D721Med (cell line): ENCODE measurements at regions not wholly inside any gene's neighbourhood (a gene's known extent, or its start where the extent isn't known, plus 50 kb on each side); places are given as distances from the start of the nearest gene placed in this dataset.

Experiments
- DNase-seq: peaks from one replicate; pipeline ENCODE4 v3.0.0; 2011; ENCODE audit warnings: low spot score; ENCODE audit not compliant: insufficient read length
- FAIRE-seq: peaks from 2 replicates; lab custom pipeline; 2011; peaks lifted over from hg19 to GRCh38; lab: Jason Lieb, UNC
- TF ChIP-seq, protein P1 (sequence below): IDR thresholded peaks from 2 replicates; pipeline ENCODE4 v1.5.1; 2012; ENCODE audit warnings: mild to moderate bottlenecking, control low read depth; ENCODE audit not compliant: insufficient read depth; ENCODE audit errors: missing control alignments

DNA sequence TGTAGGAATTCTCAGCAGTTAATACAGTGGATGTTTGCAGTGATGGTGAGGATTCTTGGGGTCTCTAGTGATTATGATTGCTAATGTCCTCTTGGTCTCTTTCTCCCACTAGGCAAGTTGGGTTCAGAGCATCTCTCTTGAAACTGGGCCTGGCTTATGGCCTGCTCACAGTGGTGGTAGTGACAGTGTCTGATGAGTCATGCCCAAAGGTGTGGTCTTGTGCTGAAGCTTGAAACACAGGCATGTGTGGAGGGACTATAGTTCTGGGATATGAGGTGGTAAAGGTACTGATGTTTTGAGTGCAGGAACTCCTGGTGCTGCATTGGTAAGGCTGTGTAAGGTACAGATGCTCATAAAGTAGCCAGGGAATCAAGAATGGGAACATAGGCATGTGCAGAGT, 231.1 kb downstream of the FAM170A start:
- TF ChIP-seq, protein P1, sequence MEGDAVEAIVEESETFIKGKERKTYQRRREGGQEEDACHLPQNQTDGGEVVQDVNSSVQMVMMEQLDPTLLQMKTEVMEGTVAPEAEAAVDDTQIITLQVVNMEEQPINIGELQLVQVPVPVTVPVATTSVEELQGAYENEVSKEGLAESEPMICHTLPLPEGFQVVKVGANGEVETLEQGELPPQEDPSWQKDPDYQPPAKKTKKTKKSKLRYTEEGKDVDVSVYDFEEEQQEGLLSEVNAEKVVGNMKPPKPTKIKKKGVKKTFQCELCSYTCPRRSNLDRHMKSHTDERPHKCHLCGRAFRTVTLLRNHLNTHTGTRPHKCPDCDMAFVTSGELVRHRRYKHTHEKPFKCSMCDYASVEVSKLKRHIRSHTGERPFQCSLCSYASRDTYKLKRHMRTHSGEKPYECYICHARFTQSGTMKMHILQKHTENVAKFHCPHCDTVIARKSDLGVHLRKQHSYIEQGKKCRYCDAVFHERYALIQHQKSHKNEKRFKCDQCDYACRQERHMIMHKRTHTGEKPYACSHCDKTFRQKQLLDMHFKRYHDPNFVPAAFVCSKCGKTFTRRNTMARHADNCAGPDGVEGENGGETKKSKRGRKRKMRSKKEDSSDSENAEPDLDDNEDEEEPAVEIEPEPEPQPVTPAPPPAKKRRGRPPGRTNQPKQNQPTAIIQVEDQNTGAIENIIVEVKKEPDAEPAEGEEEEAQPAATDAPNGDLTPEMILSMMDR = no peak
- no peak for FAIRE-seq
- DNase-seq = no peak

DNA sequence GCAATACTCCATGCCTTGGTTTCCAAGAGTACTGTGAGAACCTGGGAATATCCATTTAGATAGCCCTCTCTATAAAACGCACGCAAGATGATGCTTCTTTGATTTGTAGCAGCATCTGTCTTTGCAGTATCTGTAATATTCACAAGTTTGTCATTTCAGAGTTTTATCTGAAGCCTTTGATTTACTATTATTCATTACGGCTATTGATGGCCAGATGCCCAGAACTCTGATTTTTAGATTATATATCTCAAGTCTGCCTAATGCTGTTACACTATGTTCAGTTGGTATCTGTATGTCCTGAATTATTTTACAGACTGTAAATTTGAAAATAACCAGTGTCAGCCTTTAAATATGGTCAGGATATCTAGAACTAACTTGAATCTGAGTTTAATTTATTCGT, 233.3 kb downstream of the FAM170A start:
- TF ChIP-seq, protein P1 = no peak
- DNase-seq = no peak
- FAIRE-seq = no peak

DNA sequence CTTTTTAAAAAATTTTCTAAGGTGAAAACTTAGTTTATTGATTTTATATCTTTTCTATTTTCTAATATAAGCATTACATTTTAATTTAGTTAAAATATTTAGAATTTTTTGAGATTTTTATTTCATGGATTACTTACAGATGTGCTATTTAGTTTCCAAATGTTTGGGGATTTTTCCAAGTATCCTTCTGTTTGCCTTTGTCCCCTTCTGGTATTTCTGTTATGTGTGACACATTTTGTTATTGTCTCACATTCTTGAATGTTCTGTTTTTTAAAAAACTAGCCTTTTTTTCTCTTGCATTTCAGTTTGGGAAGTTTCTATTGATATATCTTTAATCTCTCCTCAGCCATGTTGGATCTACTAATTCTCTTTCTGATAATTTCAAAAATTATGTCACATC, 234.9 kb downstream of the FAM170A start:
- TF ChIP-seq, protein P1 = no peak
- DNase-seq = no peak
- no peak for FAIRE-seq

DNA sequence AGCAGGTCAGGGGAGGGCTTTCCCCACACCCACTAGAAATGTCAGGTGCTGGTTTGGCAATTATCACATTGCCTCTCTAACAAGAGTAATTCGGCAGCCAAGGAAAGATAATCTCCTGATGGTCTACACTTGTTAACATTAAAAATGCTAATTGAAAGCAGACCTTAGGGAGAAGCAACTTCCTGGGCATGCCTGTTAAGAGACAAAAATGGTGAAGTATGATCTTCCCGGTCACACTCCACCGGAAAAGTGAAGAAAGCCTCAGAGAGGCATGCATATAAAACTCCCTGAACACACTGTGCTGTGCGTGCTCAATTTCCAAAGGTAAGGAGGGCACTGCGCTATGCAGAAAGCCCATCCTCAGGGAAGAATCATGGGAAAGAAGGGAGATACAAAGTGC, 244.3 kb downstream of the FAM170A start:
- TF ChIP-seq, protein P1 = no peak
- DNase-seq = no peak
- FAIRE-seq = no peak

DNA sequence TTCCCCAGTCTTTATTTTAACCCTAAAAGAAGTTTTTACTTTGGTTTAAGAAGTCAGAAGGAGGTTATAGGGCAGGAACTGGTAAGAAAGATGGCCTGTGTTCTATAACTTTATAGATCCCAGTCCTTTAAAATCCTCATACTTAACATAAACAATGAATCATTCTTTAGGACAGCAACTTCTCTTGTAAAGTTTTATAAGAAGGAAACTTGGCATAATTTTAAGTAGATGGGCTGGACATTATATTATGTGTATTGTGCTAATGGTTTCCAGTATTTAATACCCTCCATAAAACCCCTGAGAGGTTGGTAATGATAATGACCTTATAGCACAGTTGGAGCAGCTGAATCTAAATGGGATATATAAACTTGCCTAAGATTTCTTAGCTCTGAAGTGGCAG, 247.2 kb downstream of the FAM170A start:
- TF ChIP-seq, protein P1 = no peak
- FAIRE-seq = no peak
- no peak for DNase-seq

DNA sequence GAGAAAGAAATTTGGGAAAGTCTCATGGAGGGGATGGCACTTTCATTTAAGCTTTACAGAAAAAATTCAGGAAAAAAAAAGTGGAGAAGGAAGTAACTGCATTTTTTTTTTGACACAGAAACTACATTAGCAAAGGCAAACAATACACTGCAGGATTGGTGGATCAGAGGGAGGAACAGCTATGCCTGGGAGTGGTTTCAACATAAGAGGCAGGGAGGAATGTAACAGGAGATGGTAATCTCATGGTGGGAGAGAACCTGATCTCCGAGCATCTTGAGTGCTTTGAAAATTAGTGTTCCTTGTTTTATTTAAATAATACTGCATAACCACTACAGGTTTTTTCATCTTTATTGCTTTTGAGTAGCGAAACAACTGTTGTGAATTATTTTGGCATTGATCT, 249.4 kb downstream of the FAM170A start:
- no peak for DNase-seq
- FAIRE-seq = no peak
- TF ChIP-seq, protein P1 = no peak

DNA sequence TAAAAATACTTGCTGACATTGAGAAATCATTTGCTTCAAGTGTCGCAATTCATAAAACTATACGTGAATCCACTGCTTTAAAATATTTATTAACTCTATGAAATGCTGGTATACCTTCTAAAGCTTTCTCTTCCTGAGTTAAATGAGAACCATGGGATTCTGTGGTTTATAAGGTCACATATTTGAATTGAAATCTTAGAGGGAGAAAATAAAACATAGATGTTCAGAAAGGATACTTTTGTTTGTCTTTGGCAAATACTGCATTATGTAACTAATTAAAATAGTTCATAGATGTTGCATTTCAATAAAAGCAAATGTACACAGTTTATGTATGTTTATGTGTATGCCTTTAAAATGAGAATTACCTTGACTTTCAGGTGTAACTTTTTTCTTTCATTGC, 250.1 kb downstream of the FAM170A start:
- DNase-seq (no peak), FAIRE-seq (no peak)
- TF ChIP-seq, protein P1 = no peak
